CD4-positive, alpha-beta T cell treated with Interferon gamma for 1 hour (primary cell): ENCODE measurements at regions not wholly inside any gene's neighbourhood (a gene's known extent, or its start where the extent isn't known, plus 50 kb on each side); places are given as distances from the start of the nearest gene placed in this dataset.
A peak's percentile ranks its signal among the peaks of the same experiment; 100 is the strongest.
"Not testable (repeated sequence)": the region's sequence is repeated elsewhere in the genome, so short reads cannot be mapped to it uniquely, and the experiment has no call there.

ENCODE experiments used
- DNase-seq: peaks from one replicate; pipeline ENCODE4 v3.0.0-alpha.2; 2020

- not testable (repeated sequence) for DNase-seq
These were observed 123.9 kb downstream of the MREG start for GRCh38 chr2:215889240-215889969.

GRCh38 chr2:215888680-215889079 lies 124.7 kb downstream of the MREG start:
- no peak for DNase-seq

- no peak for DNase-seq
These were observed 126.0 kb downstream of the MREG start for GRCh38 chr2:215887303-215887702.

GRCh38 chr2:215886022-215886421 lies 127.3 kb downstream of the MREG start:
- DNase-seq: no peak

- DNase-seq: no peak
These were observed 127.8 kb downstream of the MREG start for GRCh38 chr2:215885536-215885935.

- DNase-seq: no peak
These were observed 128.8 kb downstream of the MREG start for GRCh38 chr2:215884451-215885087.

GRCh38 chr2:215883799-215884198 lies 129.6 kb downstream of the MREG start:
- DNase-seq: no peak

- DNase-seq: no peak
These were observed 130.7 kb downstream of the MREG start for GRCh38 chr2:215882689-215883088.

- DNase-seq: no peak
These were observed 131.8 kb downstream of the MREG start for GRCh38 chr2:215881582-215881981.

- no peak for DNase-seq
These were observed 132.4 kb downstream of the MREG start for GRCh38 chr2:215880970-215881369.

- DNase-seq: no peak
These were observed 133.1 kb downstream of the MREG start for GRCh38 chr2:215879977-215880940.

GRCh38 chr2:215879331-215879730 lies 134.0 kb downstream of the MREG start:
- DNase-seq: no peak

GRCh38 chr2:215878476-215879063 lies 134.8 kb downstream of the MREG start:
- DNase-seq: no peak

- DNase-seq: no peak
These were observed 136.5 kb downstream of the MREG start for GRCh38 chr2:215876937-215877238.

- DNase-seq: no peak
These were observed 137.0 kb downstream of the MREG start for GRCh38 chr2:215876139-215876936.

GRCh38 chr2:215874418-215874817 lies 138.9 kb downstream of the MREG start:
- no peak for DNase-seq

- no peak for DNase-seq
These were observed 142.4 kb downstream of the MREG start for GRCh38 chr2:215870986-215871385.

GRCh38 chr2:215870088-215870490 lies 143.3 kb downstream of the MREG start:
- DNase-seq: peak; percentile 4

- DNase-seq: no peak
These were observed 144.4 kb downstream of the MREG start for GRCh38 chr2:215868846-215869543.

- DNase-seq: no peak
These were observed 146.7 kb downstream of the MREG start for GRCh38 chr2:215866606-215867005.

GRCh38 chr2:215863687-215864086 lies 149.7 kb downstream of the MREG start:
- no peak for DNase-seq

GRCh38 chr2:215862351-215862771 lies 151.0 kb downstream of the MREG start:
- no peak for DNase-seq
